ENCODE measurements at regions not wholly inside any gene's neighbourhood (a gene's known extent, or its start where the extent isn't known, plus 50 kb on each side); places are given as distances from the start of the nearest gene placed in this dataset.

- Histone ChIP-seq H3K4me2 (ENCODE audit: insufficient read depth, low read length) (no peak overlapping the region), H3K9me3 (replicated peaks; ENCODE audit: control insufficient read depth, insufficient read depth, low read length) (no peaks in the 10 kb centered on the region), H3K9ac (replicated peaks; ENCODE audit: extremely low read depth, insufficient read depth, low read length) (no peak overlapping the region), H3K36me3 (ENCODE audit: control insufficient read depth in 2 of 2, extremely low read depth in 1 of 2, insufficient read depth in 2 of 2, low read length in 2 of 2) (no peaks in the 10 kb centered on the region), H3K27ac (ENCODE audit: insufficient read depth, low read depth, low read length) (no peak overlapping the region), H3K79me2 (ENCODE audit: control insufficient read depth, insufficient read depth, low read length) (no peaks in the 10 kb centered on the region), H4K20me1 (replicated peaks; ENCODE audit: control insufficient read depth, extremely low read depth, insufficient read depth, low read length) (no peaks in the 10 kb centered on the region), H2AFZ (ENCODE audit: low read depth, low read length) (no peak overlapping the region), H3K4me3 (replicated peaks in 1 of 3; ENCODE audit: insufficient read depth in 1 of 3, low read depth in 1 of 3, low read length in 3 of 3) (no peak overlapping the region), H3K4me1 (ENCODE audit: control insufficient read depth, extremely low read depth, insufficient read depth, low read length) (no peaks in the 10 kb centered on the region), H3K27me3 (ENCODE audit: control insufficient read depth in 2 of 2, insufficient read depth in 2 of 2, low read length in 2 of 2) (no peaks in the 10 kb centered on the region), H3K9me1 (replicated peaks; ENCODE audit: control insufficient read depth, extremely low read depth, insufficient read depth, low read length) (no peaks in the 10 kb centered on the region)
- dilution Hi-C loops (cut with MboI; ENCODE audit: extremely low pct_ligation_motif_present, low sequenced_read_pairs), result no loop called here
- no peak for TF ChIP-seq MYC (IDR thresholded peaks at IDR 0.05; ENCODE audit: low read depth, low read length)
- no peak for DNase-seq (ENCODE audit: low read depth, low spot score)
- no peak for FAIRE-seq
- POLR2A ChIA-PET, result no interaction called here
- intact Hi-C loops (cut with micrococcal nuclease), result no loop called here
- CTCF ChIA-PET, result no interaction called here
- no TSS peak for BruUV-seq (replicated peaks)
These were observed 490.7 kb upstream of the PITX2 start for GRCh38 chr4:111113591-111113990.

GRCh38 chr4:111115881-111116280 is 493.0 kb upstream of the PITX2 start:
- Histone ChIP-seq H3K79me2 (ENCODE audit: control insufficient read depth, insufficient read depth, low read length) (no peaks in the 10 kb centered on the region), H3K4me2 (ENCODE audit: insufficient read depth, low read length) (no peak overlapping the region), H4K20me1 (replicated peaks; ENCODE audit: control insufficient read depth, extremely low read depth, insufficient read depth, low read length) (no peaks in the 10 kb centered on the region), H3K9me3 (replicated peaks; ENCODE audit: control insufficient read depth, insufficient read depth, low read length) (no peaks in the 10 kb centered on the region), H3K27ac (ENCODE audit: insufficient read depth, low read depth, low read length) (no peak overlapping the region), H3K27me3 (ENCODE audit: control insufficient read depth in 2 of 2, insufficient read depth in 2 of 2, low read length in 2 of 2) (no peaks in the 10 kb centered on the region), H3K9ac (replicated peaks; ENCODE audit: extremely low read depth, insufficient read depth, low read length) (no peak overlapping the region), H2AFZ (ENCODE audit: low read depth, low read length) (no peak overlapping the region), H3K4me1 (ENCODE audit: control insufficient read depth, extremely low read depth, insufficient read depth, low read length) (no peaks in the 10 kb centered on the region), H3K9me1 (replicated peaks; ENCODE audit: control insufficient read depth, extremely low read depth, insufficient read depth, low read length) (no peaks in the 10 kb centered on the region), H3K4me3 (replicated peaks in 1 of 3; ENCODE audit: insufficient read depth in 1 of 3, low read depth in 1 of 3, low read length in 3 of 3) (no peak overlapping the region), H3K36me3 (ENCODE audit: control insufficient read depth in 2 of 2, extremely low read depth in 1 of 2, insufficient read depth in 2 of 2, low read length in 2 of 2) (no peaks in the 10 kb centered on the region)
- no TSS peak for BruUV-seq (replicated peaks)
- dilution Hi-C loops (cut with MboI; ENCODE audit: extremely low pct_ligation_motif_present, low sequenced_read_pairs) (no loop called here), intact Hi-C loops (cut with micrococcal nuclease) (no loop called here)
- no peak for TF ChIP-seq MYC (IDR thresholded peaks at IDR 0.05; ENCODE audit: low read depth, low read length)
- FAIRE-seq (no peak), DNase-seq (ENCODE audit: low read depth, low spot score) (no peak)
- ChIA-PET POLR2A (no interaction called here), CTCF (interaction anchor here (1.8 kb wide), 1 partner anchor 14 kb away, joined by 5 read pairs; no protein-coding TSS in a partner anchor)

GRCh38 chr4:111120191-111120590 is 497.3 kb upstream of the PITX2 start:
- Histone ChIP-seq H3K4me1 (ENCODE audit: control insufficient read depth, extremely low read depth, insufficient read depth, low read length) (no peaks in the 10 kb centered on the region), H3K36me3 (ENCODE audit: control insufficient read depth in 2 of 2, extremely low read depth in 1 of 2, insufficient read depth in 2 of 2, low read length in 2 of 2) (no peaks in the 10 kb centered on the region), H3K9ac (replicated peaks; ENCODE audit: extremely low read depth, insufficient read depth, low read length) (no peak overlapping the region), H3K27ac (ENCODE audit: insufficient read depth, low read depth, low read length) (no peak overlapping the region), H3K4me3 (replicated peaks in 1 of 3; ENCODE audit: insufficient read depth in 1 of 3, low read depth in 1 of 3, low read length in 3 of 3) (no peak overlapping the region), H2AFZ (ENCODE audit: low read depth, low read length) (no peak overlapping the region), H3K9me3 (replicated peaks; ENCODE audit: control insufficient read depth, insufficient read depth, low read length) (no peaks in the 10 kb centered on the region), H3K4me2 (ENCODE audit: insufficient read depth, low read length) (no peak overlapping the region), H3K27me3 (ENCODE audit: control insufficient read depth in 2 of 2, insufficient read depth in 2 of 2, low read length in 2 of 2) (no peaks in the 10 kb centered on the region), H3K9me1 (replicated peaks; ENCODE audit: control insufficient read depth, extremely low read depth, insufficient read depth, low read length) (no peaks in the 10 kb centered on the region), H3K79me2 (ENCODE audit: control insufficient read depth, insufficient read depth, low read length) (no peaks in the 10 kb centered on the region), H4K20me1 (replicated peaks; ENCODE audit: control insufficient read depth, extremely low read depth, insufficient read depth, low read length) (no peaks in the 10 kb centered on the region)
- ChIA-PET CTCF (no interaction called here), POLR2A (no interaction called here)
- no peak for DNase-seq (ENCODE audit: low read depth, low spot score)
- no peak for TF ChIP-seq POLR2A (IDR thresholded peaks at IDR 0.05; ENCODE audit: low read depth, low read length)
- TF ChIP-seq EZH2 (IDR thresholded peaks at IDR 0.05; ENCODE audit: borderline replicate concordance, low read depth, low read length, severe bottlenecking), result no peak
- no peak for TF ChIP-seq POLR2AphosphoS5 (IDR thresholded peaks at IDR 0.05; ENCODE audit: insufficient read depth, low read depth, low read length)
- TF ChIP-seq MAX (IDR thresholded peaks at IDR 0.05; ENCODE audit: insufficient read depth, insufficient read length), result no peak
- TF ChIP-seq FOS (IDR thresholded peaks at IDR 0.05; ENCODE audit: borderline replicate concordance, insufficient read depth, low read length), result no peak
- no peak for TF ChIP-seq GATA2 (IDR thresholded peaks at IDR 0.05; ENCODE audit: insufficient read depth, insufficient read length, low read depth, low read length)
- TF ChIP-seq MYC (IDR thresholded peaks at IDR 0.05; ENCODE audit: low read depth, low read length), result no peak
- TF ChIP-seq CTCF (IDR thresholded peaks at IDR 0.05; ENCODE audit: extremely low read depth in 1 of 2, insufficient read depth in 1 of 2, low read depth in 1 of 2, low read length in 2 of 2), result no peak
- TF ChIP-seq JUN (IDR thresholded peaks at IDR 0.05; ENCODE audit: borderline replicate concordance, insufficient read depth, insufficient read length, low read depth), result no peak
- intact Hi-C loops (cut with micrococcal nuclease) (no loop called here), dilution Hi-C loops (cut with MboI; ENCODE audit: extremely low pct_ligation_motif_present, low sequenced_read_pairs) (no loop called here)
- no peak for FAIRE-seq
- no TSS peak for BruUV-seq (replicated peaks)

All from endothelial cell of umbilical vein (primary cell).